GM18508 (cell line): ENCODE measurements at regions not wholly inside any gene's neighbourhood (a gene's known extent, or its start where the extent isn't known, plus 50 kb on each side); places are given as distances from the start of the nearest gene placed in this dataset.
"Not testable (repeated sequence)": the region's sequence is repeated elsewhere in the genome, so short reads cannot be mapped to it uniquely, and the experiment has no call there.

Source experiments
- ATAC-seq: cut with Tn5 transposase; IDR thresholded peaks from one replicate; pipeline ENCODE4 v1.9.1; 2021; ENCODE audit warnings: moderate number of reproducible peaks; ENCODE audit not compliant: insufficient read depth, unreplicated experiment

- ATAC-seq, result not testable (repeated sequence)
Measured at GRCh38 chr2:175777337-175777736, 224.7 kb downstream of the LNPK start.

DNA sequence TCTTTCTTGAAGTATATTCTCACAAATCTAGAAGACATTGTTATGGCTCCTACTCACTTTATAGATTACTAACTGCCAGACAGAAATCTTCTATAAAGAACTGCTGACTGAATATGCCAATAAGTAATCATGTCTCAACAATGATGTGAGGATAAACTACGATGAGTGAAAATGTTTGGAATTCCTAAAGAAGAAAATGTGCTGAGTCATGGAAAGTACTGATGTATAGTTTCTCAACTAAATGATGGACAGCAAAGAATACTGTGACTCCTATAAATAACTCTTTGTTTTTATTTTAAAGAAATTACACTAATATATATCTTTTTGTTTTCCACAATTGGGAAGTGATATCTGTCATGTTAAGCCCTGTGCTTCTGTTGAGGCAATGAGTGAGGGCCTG lies 232.9 kb downstream of the LNPK start:
- no peak for ATAC-seq

- no peak for ATAC-seq
Measured at GRCh38 chr2:175766880-175767279, 235.2 kb downstream of the LNPK start.

- ATAC-seq, result no peak
Measured at GRCh38 chr2:175755656-175756386, 246.2 kb downstream of the LNPK start.

DNA sequence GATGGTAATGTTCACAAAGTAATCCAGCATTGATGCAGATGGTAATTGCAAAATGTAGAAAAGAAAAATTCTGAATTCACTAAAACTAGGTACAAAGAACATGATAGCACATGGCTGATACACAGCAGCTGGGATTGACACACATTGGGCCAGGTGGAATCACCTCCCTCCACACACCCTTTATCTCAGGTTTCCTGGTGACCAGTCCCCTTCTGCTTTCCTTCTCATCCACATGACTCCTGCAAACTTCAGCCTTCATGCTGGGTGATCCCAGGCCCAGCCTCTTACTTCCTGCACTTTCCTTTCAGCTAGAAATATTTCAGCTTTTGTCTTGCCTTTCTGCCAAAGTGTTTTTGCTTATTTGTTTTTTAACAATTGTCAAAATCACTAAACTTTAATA lies 246.9 kb downstream of the LNPK start:
- ATAC-seq, result no peak

GRCh38 chr2:175750195-175750594 lies 251.9 kb downstream of the LNPK start:
- ATAC-seq, result no peak

GRCh38 chr2:175745911-175746310 lies 256.2 kb downstream of the LNPK start:
- no peak for ATAC-seq

DNA sequence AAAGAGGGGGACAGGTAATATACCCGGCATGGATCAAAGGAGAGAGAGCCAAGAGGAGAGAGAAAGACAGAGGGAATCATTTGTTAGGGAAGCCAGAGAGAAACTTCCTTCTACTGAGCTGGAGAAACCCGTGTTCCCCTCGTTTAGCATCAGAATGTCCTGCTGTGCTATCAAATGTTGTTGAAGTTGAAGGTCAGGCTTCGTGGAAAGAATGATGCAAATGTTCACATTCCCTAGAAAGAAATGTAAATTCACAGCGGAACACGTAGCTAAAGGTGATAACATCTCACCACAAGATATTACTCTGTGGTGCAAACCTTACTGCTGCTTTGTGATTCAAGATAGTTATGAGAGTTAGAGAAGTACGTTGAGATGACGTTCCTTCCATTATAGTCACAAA lies 258.1 kb downstream of the LNPK start:
- no peak for ATAC-seq

DNA sequence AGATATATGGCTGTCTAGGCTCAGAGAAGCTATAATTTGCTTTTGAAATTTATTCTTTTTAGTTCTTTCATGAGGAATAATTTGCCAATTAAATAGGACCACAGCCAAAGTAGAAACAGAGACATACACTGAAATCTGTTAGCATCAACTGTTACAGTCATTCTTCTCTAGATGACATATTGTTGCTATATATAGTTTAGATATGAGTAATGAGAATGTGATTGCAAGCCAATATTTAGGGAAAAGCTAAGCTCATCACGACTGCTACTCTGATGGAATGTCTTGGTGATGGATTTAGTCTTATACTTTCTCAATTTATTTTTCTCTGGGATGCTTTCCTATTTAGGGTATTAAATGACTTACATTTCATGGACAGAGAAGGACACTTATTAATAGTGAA lies 259.1 kb downstream of the LNPK start:
- ATAC-seq, result no peak

DNA sequence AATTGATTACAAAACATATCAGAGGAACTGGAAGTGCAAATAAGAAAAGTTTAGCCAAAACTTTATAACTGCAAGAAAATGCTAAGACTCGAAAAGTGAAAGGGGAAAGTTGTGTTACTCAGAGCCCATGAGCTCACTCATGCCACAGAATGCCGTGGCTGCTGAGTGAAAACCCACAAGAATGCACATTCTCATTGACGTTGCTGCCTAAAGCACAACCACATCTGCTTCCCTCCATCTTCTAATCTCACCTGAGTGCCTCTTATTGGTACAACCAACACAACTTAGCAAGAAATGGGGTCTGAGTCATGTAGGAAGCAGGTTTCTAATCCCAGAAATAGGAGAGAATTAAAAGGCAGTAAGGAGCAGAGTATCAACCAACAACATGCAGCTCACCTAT lies 259.7 kb downstream of the LNPK start:
- ATAC-seq, result no peak

- ATAC-seq, result no peak
Measured at GRCh38 chr2:175741164-175741563, 260.9 kb downstream of the LNPK start.

GRCh38 chr2:175737722-175738361 lies 264.2 kb downstream of the LNPK start:
- no peak for ATAC-seq

- no peak for ATAC-seq
Measured at GRCh38 chr2:175734686-175735085, 267.4 kb downstream of the LNPK start.

- ATAC-seq, result no peak
Measured at GRCh38 chr2:175732531-175732930, 269.5 kb downstream of the LNPK start.

- ATAC-seq, result no peak
Measured at GRCh38 chr2:175730050-175730449, 272.0 kb downstream of the LNPK start.

- no peak for ATAC-seq
Measured at GRCh38 chr2:175729049-175729706, 272.9 kb downstream of the LNPK start.

DNA sequence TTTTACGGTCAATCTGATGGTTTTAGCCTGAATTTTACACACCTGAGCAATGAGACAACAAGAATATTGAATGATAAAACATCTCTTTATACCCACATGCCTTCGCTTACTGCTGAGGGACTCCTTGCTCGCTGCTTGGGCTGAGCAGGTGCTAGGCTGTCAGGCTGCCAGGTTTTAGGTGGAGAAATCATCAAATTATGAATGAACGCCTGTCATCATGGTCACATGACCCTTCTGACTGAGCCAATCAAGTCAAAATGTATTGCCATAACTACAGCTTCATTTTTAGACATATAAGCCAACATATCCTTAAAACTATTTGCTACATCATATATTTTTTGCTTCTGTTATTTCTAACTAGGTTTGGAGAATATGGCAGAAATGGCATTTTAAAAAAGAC lies 274.0 kb downstream of the LNPK start:
- no peak for ATAC-seq

DNA sequence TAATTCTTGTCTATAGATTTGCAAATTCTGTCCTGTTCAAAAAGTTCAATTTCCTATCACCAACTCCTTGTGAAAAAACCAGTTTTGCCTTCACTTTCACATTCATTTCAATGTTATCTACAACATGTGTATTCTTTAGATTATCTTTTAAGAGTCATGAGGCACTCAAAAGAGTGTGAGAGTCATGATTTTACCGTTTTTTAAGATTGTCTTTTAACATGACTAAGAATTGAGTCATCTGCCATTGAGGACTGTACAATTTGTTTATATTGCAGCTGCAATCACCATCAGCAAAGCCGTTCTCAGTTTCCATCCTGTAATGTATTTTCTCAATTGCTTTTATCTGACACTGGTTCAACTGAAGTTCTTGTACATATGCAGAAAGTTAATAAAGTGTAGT lies 275.8 kb downstream of the LNPK start:
- ATAC-seq, result no peak

DNA sequence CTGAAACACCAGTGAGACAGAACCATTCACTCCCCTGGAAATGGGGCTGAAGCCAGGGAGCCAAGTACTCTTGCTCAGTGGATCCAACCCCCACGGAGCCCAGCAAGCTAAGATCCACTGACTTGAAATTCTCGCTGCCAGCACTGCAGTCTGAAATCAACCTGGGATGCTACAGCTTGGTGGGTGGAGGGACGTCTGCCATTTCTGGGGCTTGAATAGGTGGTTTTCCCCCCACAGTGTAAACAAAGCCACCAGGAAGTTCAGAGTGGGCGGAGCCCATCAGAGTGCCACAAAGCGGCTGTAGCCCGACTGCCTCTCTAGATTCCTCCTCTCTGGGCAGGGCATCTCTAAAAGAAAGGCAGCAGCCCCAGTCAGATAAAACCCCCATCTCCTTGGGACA lies 292.8 kb downstream of the LNPK start:
- no peak for ATAC-seq

- no peak for ATAC-seq
Measured at GRCh38 chr2:175707322-175707721, 294.7 kb downstream of the LNPK start.

GRCh38 chr2:175704568-175704967 lies 297.5 kb downstream of the LNPK start:
- not testable (repeated sequence) for ATAC-seq

DNA sequence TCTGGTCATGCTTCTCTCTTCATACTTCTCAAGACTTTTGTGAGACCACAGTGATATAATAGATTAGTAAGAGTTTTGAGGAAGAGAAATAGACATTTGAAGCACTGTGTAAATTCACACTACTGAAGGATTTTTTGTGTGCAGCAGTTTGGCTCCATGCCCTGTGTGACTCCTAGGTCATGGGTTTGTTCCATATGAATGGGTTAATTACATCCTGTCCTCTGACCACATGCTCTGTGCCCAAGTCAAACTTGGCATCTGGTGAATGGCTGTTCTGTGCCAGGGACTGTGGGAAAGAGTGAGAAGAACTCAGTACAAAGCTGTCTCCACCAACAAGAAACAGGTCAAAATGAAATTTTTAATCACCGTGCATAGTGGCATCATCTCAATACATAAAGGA lies 304.0 kb downstream of the LNPK start:
- no peak for ATAC-seq
